Occipital lobe (tissue), 1 donor: ENCODE measurements at regions not wholly inside any gene's neighbourhood (a gene's known extent, or its start where the extent isn't known, plus 50 kb on each side); places are given as distances from the start of the nearest gene placed in this dataset.

Experiments
- DNase-seq: peaks from one replicate; lab custom pipeline; 2025; lab: John Stamatoyannopoulos, UW

DNA sequence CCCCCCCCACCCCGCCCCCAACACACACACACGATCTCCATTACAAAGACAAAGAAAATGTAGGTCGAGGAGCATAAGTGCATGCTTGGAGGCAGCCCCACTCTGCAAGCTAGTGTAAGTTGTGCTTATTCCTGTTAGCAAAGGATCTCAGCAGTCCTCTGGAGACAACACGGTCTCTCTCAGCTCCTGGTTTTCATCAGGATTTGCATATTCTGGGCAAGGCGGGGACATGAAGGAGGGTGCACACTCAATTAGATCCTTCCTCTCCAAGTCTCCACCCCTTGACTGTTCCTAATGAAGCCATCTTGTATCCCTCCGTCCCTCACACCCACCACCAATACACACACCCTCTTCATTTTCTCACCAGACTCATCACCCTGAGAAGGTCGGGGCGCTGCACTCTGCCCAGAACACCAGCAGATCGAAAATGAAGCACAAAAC is 63.8 kb downstream of the MRPL46 start:
- DNase-seq = no peak

- DNase-seq = peak; percentile 35
These were observed 65.1 kb downstream of the MRPL46 start for GRCh38 chr15:88401996-88402656.

- DNase-seq = peak; percentile 52
These were observed 65.8 kb downstream of the MRPL46 start for GRCh38 chr15:88401251-88401995.

GRCh38 chr15:88400591-88401250 is 66.5 kb downstream of the MRPL46 start:
- DNase-seq = no peak

- DNase-seq = no peak
These were observed 67.1 kb downstream of the MRPL46 start for GRCh38 chr15:88400084-88400483.

DNA sequence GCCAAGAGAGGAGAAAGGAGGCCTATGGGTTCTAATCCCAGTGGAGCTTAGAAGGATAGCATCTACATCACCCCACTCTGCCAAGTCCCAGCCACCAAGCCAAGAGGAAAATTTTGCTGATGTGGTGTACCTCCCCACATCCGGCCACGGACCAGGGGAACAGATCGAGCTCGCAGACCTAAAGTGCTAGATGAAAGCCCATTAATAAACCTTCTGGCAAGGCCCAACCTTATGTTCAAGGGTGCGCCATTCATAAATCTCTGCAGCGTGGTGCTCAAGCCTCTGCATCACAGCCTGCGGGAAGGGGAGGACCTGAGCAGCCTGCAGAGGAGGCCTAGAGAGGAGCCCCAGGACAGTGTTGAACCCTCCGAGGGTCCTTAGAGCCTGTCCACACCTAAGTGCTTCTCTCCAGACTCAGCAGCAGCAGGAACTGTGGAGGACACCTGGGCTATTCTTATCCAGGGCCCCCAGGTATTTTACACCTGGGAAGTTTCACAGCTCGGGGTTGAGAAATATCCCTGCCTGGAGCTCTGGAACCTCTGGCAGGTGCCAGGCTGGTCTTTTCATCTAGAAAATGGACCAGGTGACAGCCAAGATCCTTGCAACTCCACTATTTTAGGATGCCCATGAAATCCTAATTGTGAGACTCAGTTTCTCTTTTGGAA is 68.0 kb downstream of the MRPL46 start:
- DNase-seq = no peak

- no peak for DNase-seq
These were observed 69.2 kb downstream of the MRPL46 start for GRCh38 chr15:88398011-88398410.

DNA sequence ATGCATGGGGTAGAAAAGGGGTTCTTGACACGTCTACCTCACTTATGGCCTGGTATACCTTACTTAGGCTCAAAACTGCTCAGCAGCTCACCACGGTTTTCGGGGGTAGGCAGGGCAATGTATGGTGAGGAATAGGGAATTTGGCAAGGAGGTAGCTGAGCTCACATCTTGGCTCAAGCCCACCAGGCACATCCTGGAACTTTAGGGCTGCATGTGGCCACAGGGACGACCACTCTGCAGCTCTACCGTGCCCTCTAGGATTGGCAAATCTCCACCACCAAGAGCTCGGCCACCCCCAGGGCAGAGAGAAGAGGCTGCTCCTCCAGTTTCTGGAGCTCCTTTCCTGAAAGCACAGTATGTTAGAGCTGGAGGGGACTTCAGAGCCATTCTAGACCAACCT is 69.7 kb downstream of the MRPL46 start:
- no peak for DNase-seq

DNA sequence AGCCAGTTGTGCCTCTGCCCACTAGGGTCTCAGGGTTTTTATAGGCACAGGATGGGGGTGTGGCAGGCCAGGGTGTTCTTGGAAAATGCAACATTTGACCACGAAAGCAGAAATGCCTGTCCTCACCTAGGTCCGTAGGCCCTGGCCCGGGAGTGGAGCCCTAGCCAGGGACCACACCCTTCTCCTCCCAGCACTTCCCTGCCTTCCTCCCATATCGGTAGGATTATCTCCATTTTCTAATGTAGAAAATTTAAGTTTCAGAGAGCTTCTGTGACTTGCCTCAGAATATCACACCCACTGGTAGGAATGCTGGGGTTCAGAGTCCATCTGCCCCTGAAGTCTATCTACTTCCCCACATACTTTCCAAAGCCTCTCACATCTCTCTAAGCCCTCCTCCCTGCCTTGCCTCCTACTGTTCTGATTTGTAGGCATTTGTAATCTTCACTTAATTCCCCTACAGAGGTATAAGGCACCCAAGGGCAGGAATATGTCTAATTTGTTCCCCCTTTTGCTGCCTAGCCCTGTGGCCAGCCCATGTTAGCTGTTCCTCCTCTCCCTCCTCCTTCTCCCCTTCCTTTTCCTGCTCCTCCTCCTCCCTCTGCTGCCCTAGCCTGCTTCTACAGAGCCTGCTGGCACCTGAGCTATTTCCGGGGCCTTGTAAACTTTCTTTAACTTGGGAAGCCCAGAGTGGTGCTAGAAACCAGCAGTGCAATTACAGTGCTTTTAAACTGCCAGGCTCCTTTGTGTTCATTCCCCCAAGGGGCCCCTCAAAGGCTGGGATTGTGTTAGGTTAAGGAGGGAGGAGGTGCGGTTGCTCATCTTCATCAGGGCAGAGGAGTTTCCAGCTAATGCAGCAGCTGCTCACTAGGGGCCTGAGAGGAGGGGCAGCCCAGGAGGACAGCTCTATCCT is 71.1 kb downstream of the MRPL46 start:
- DNase-seq = no peak

- DNase-seq = no peak
These were observed 71.9 kb downstream of the MRPL46 start for GRCh38 chr15:88395241-88395640.

DNA sequence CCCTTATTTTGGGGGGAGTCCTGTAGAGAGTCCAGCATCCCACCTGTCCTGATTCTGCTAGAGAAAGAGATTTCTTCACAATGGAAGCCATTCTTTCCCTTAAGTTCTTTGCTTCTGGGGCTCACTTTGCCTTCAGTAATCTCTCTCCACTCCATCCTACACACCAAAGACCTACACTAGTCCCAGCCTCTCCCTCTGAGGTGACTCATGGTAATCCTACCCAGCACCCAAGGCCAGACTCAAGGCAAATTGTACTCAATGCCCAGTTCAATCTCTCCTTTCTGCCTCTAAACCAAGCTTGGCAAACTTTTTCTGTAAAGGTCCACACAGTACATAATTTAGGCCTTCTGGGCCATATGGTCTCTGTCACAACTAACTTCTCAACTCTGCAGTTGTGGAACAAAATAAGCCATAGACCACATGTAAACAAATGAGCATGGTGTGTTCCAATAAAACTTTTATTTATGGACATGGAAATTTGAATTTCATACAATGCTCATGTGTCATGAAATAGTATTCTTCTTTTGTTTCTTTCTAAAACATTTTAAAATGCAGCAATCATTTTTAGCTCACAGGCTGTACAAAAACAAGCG is 72.5 kb downstream of the MRPL46 start:
- DNase-seq = no peak

DNA sequence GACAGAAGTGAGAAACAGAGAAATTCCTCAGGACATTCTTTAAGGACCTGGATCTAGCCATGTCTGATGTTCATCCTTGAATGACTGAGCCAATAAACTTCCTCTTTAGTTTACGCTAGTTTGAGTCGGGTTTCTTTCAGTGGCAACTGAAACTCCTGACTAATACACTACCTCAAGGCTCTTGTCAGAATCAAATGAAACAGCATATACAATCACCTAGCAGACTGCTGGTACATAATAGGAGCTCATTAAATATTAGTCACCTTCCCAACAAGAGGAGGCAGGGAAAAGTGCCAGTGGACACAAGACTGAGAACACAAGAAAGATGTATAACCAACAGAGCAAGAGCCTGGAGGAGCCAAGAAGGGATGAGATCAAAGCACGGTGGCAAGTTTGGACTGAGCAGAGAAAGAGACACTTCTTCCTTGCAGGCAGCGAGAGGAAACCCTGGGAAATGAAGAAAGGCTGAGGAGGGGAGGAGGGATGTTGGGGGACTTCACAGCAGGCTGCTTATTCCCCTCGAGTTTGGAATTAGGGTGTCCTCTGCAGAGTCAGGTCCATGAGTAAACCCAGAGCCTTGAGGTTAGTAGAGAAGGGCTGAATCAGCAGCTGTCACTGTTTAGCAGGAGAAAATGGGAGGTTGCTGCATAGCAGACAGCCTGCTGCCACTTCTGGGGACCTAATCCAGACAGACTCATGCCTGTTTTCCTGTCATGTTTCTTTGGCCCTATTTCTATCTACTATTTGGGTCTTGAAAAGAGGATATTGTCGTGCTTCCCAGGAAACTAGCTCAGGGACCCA is 73.3 kb downstream of the MRPL46 start:
- DNase-seq = no peak

GRCh38 chr15:88391700-88392099 is 75.5 kb downstream of the MRPL46 start:
- DNase-seq = no peak

DNA sequence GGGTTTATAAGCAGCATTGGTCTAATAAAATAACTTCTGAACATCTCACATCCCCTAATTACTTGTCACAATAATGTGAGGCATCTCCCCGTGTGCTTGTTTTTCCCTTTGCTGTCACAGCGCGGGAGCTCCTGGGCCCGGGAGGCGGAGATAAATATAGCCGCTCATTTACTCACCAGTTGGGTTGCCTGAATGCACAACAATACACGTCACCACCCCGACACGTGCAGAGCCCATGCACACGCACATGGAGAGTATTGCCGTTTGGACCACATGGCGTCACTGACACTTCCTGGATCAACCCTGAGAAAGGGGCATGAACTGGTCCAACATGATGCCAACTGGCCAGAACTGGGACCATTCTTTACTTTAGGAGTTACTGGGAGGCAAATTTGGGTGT is 76.2 kb downstream of the MRPL46 start:
- peak; percentile 27 for DNase-seq

- DNase-seq = no peak
These were observed 76.9 kb downstream of the MRPL46 start for GRCh38 chr15:88390164-88390901.

GRCh38 chr15:88389120-88389519 is 78.1 kb downstream of the MRPL46 start:
- DNase-seq = no peak

GRCh38 chr15:88388686-88389085 is 78.5 kb downstream of the MRPL46 start:
- DNase-seq = no peak

- no peak for DNase-seq
These were observed 82.0 kb downstream of the MRPL46 start for GRCh38 chr15:88385078-88385700.

GRCh38 chr15:88383354-88383753 is 83.8 kb downstream of the MRPL46 start:
- DNase-seq = no peak
